ENCODE measurements at regions not wholly inside any gene's neighbourhood (a gene's known extent, or its start where the extent isn't known, plus 50 kb on each side); places are given as distances from the start of the nearest gene placed in this dataset.

GRCh38 chr5:87094833-87095232, 172.8 kb upstream of the RASA1 start:
- H3K27ac ChIP-seq (ENCODE audit: control insufficient read depth, insufficient read depth, low read length) = no peak overlapping the region
- FAIRE-seq (no peak), DNase-seq (ENCODE audit: low read depth, low spot score) (no peak)
- H4K20me1 ChIP-seq (ENCODE audit: control insufficient read depth, extremely low read depth, insufficient read depth, low read length) = no peaks in the 10 kb centered on the region
- H2AFZ ChIP-seq (ENCODE audit: control insufficient read depth, low read length) = no peak overlapping the region
- H3K27me3 ChIP-seq (ENCODE audit: control insufficient read depth, extremely low read depth, insufficient read depth, low read length) = no peaks in the 10 kb centered on the region
- TF ChIP-seq CTCF (optimal IDR thresholded peaks at IDR 0.05 in 1 of 3, IDR thresholded peaks at IDR 0.05 in 1 of 3, conservative IDR thresholded peaks at IDR 0.05 in 1 of 3; ENCODE audit: extremely low read depth in 1 of 3, insufficient read depth in 2 of 3, low read length in 3 of 3) (no peak), EZH2 (IDR thresholded peaks at IDR 0.05; ENCODE audit: low read length) (no peak)
- H3K9me1 ChIP-seq (ENCODE audit: control insufficient read depth, extremely low read depth, insufficient read depth, low read length) = no peaks in the 10 kb centered on the region
- H3K79me2 ChIP-seq (ENCODE audit: control insufficient read depth, insufficient read depth, low read length) = no peaks in the 10 kb centered on the region
- H3K9me3 ChIP-seq (ENCODE audit: control insufficient read depth, low read depth, low read length) = no peaks in the 10 kb centered on the region
- no peak overlapping the region for H3K4me3 ChIP-seq (ENCODE audit: control insufficient read depth in 2 of 3, extremely low read depth in 1 of 3, insufficient read depth in 2 of 3, low read depth in 1 of 3, low read length in 3 of 3)
- H3K4me2 ChIP-seq (ENCODE audit: control insufficient read depth, extremely low read depth, insufficient read depth, low read depth, low read length) = no peak overlapping the region
- H3K36me3 ChIP-seq (ENCODE audit: control insufficient read depth in 2 of 2, extremely low read depth in 1 of 2, insufficient read depth in 2 of 2, low read length in 2 of 2) = no peaks in the 10 kb centered on the region
- dilution Hi-C loops (cut with MboI; ENCODE audit: extremely low pct_ligation_motif_present, low sequenced_read_pairs) = no loop called here
- H3K4me1 ChIP-seq (ENCODE audit: control insufficient read depth, extremely low read depth, insufficient read depth, low read length) = peaks cover 11% of the 10 kb centered on the region
- H3K9ac ChIP-seq (ENCODE audit: control insufficient read depth, extremely low read depth, insufficient read depth, low read length) = no peak overlapping the region

GRCh38 chr5:87095787-87096186, 171.9 kb upstream of the RASA1 start:
- Histone ChIP-seq H3K4me2 (ENCODE audit: control insufficient read depth, extremely low read depth, insufficient read depth, low read depth, low read length) (no peak overlapping the region), H3K9me3 (ENCODE audit: control insufficient read depth, low read depth, low read length) (no peaks in the 10 kb centered on the region), H3K79me2 (ENCODE audit: control insufficient read depth, insufficient read depth, low read length) (no peaks in the 10 kb centered on the region), H4K20me1 (ENCODE audit: control insufficient read depth, extremely low read depth, insufficient read depth, low read length) (no peaks in the 10 kb centered on the region), H3K27ac (ENCODE audit: control insufficient read depth, insufficient read depth, low read length) (no peak overlapping the region), H3K36me3 (ENCODE audit: control insufficient read depth in 2 of 2, extremely low read depth in 1 of 2, insufficient read depth in 2 of 2, low read length in 2 of 2) (no peaks in the 10 kb centered on the region), H3K4me1 (ENCODE audit: control insufficient read depth, extremely low read depth, insufficient read depth, low read length) (peaks cover 13% of the 10 kb centered on the region), H2AFZ (ENCODE audit: control insufficient read depth, low read length) (no peak overlapping the region), H3K27me3 (ENCODE audit: control insufficient read depth, extremely low read depth, insufficient read depth, low read length) (no peaks in the 10 kb centered on the region), H3K4me3 (ENCODE audit: control insufficient read depth in 2 of 3, extremely low read depth in 1 of 3, insufficient read depth in 2 of 3, low read depth in 1 of 3, low read length in 3 of 3) (no peak overlapping the region), H3K9ac (ENCODE audit: control insufficient read depth, extremely low read depth, insufficient read depth, low read length) (no peak overlapping the region), H3K9me1 (ENCODE audit: control insufficient read depth, extremely low read depth, insufficient read depth, low read length) (no peaks in the 10 kb centered on the region)
- DNase-seq (ENCODE audit: low read depth, low spot score) = no peak
- no peak for FAIRE-seq
- no peak for TF ChIP-seq CTCF (optimal IDR thresholded peaks at IDR 0.05 in 1 of 3, IDR thresholded peaks at IDR 0.05 in 1 of 3, conservative IDR thresholded peaks at IDR 0.05 in 1 of 3; ENCODE audit: extremely low read depth in 1 of 3, insufficient read depth in 2 of 3, low read length in 3 of 3)
- TF ChIP-seq EZH2 (IDR thresholded peaks at IDR 0.05; ENCODE audit: low read length) = no peak
- dilution Hi-C loops (cut with MboI; ENCODE audit: extremely low pct_ligation_motif_present, low sequenced_read_pairs) = no loop called here
